ENCODE measurements at regions not wholly inside any gene's neighbourhood (a gene's known extent, or its start where the extent isn't known, plus 50 kb on each side); places are given as distances from the start of the nearest gene placed in this dataset.
A peak's percentile ranks its signal among the peaks of the same experiment; 100 is the strongest.

DNA sequence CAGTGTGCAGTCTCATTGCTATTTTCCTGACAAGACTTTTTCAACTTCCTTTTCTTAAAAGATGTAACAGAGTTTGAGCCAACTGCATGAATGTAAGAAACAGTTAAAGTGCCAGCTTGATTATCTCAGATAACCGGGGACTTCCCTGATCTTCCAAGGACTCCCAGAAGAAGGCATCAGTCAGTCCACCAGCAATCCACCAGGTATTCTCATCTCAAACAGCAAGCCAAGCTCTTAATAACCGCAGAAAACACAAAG is 350.1 kb downstream of the LIG4 start:
- DNase-seq (ENCODE audit: low read depth), result no peak
- H3K4me3 ChIP-seq (ENCODE audit: control insufficient read depth, low read depth, low read length), result peak overlapping the region; percentile 70
- TF ChIP-seq CTCF (IDR thresholded peaks at IDR 0.05; ENCODE audit: control insufficient read depth, insufficient read depth, low read depth, low read length, missing control alignments), result no peak

DNA sequence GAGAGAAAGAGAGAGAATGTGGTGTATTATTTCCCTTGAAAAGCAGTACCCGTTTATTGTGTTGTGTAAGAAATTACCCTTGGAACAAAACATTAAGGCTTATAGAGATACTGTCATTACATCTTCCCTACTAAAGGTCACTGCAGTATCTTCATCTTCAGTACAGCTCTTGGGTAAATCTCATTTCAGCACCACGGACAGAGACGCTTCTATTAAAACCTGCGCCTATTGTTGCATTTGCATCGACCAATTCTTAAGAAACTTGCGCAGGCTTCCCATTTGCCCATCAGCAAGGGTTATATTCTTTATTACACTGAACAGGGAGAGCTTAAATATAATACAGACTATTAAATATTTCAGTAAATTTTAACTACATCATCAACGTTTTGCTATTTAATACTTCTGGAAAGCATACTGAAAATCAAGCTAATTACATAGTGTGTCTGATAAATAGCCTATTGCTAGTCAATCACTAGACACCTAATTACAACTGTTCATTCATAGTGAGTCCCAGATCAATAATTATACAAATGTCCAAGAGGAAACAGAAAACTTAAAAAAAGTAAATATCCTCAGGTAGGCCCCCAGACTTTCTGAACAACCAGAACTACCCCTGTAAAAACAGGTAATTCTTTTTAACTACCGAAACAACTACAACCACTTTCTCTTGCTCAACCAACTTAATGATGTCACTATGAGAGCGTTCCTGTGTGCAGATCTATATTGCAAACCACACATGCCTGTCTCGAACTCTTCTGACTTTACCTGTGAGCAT is 350.6 kb downstream of the LIG4 start:
- H3K4me3 ChIP-seq (ENCODE audit: control insufficient read depth, low read depth, low read length), result peak overlapping the region; percentile 70
- no peak for TF ChIP-seq CTCF (IDR thresholded peaks at IDR 0.05; ENCODE audit: control insufficient read depth, insufficient read depth, low read depth, low read length, missing control alignments)
- no peak for DNase-seq (ENCODE audit: low read depth)

GRCh38 chr13:107860284-107860683 is 355.1 kb downstream of the LIG4 start:
- no peak for DNase-seq (ENCODE audit: low read depth)
- no peak for TF ChIP-seq CTCF (IDR thresholded peaks at IDR 0.05; ENCODE audit: control insufficient read depth, insufficient read depth, low read depth, low read length, missing control alignments)
- no peak overlapping the region for H3K4me3 ChIP-seq (ENCODE audit: control insufficient read depth, low read depth, low read length)

- no peak overlapping the region for H3K4me3 ChIP-seq (ENCODE audit: control insufficient read depth, low read depth, low read length)
- no peak for DNase-seq (ENCODE audit: low read depth)
- TF ChIP-seq CTCF (IDR thresholded peaks at IDR 0.05; ENCODE audit: control insufficient read depth, insufficient read depth, low read depth, low read length, missing control alignments), result no peak
Observed at GRCh38 chr13:107854880-107855279, 360.5 kb downstream of the LIG4 start.

- TF ChIP-seq CTCF (IDR thresholded peaks at IDR 0.05; ENCODE audit: control insufficient read depth, insufficient read depth, low read depth, low read length, missing control alignments), result no peak
- H3K4me3 ChIP-seq (ENCODE audit: control insufficient read depth, low read depth, low read length), result no peak overlapping the region
- no peak for DNase-seq (ENCODE audit: low read depth)
Observed at GRCh38 chr13:107852072-107852471, 363.3 kb downstream of the LIG4 start.

DNA sequence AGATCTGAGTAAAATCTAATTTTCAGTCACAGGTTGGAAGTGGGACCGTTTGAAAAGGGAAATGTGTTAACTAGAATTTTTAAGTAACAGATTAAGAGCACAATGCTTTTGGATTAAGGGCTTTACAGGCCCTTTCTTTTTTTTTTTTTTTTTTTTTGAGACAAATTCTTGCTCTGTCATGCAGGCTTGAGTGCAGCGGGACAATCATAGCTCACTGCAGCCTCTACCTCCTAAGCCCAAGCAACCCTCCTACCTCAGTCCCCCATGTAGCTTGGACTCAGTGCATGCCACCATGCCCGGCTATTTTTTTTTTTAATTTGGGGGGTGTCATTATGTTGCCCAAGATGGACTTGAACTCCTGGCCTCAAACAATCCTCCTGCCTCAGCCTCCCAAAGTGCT is 363.7 kb downstream of the LIG4 start:
- H3K4me3 ChIP-seq (ENCODE audit: control insufficient read depth, low read depth, low read length), result no peak overlapping the region
- TF ChIP-seq CTCF (IDR thresholded peaks at IDR 0.05; ENCODE audit: control insufficient read depth, insufficient read depth, low read depth, low read length, missing control alignments), result no peak
- no peak for DNase-seq (ENCODE audit: low read depth)

DNA sequence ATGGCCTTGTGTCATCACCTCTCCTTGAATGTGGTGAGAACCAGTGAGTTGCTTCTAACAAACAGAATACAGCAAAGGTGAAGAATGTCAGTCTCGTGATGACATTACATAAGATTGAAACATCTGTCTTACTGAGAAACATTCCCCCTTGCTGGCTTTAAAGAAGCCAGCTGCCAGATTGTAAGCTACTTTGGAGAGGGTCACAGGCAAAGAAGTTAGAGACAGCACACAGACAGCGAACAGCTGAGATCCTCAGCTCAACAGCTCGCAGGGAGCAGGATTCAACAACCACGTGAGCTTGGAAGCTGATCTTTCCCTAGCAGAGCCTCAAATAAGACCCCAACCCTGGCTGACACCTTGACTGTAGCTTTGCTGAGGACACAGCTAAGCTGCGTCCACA is 367.9 kb downstream of the LIG4 start:
- TF ChIP-seq CTCF (IDR thresholded peaks at IDR 0.05; ENCODE audit: control insufficient read depth, insufficient read depth, low read depth, low read length, missing control alignments), result no peak
- no peak for DNase-seq (ENCODE audit: low read depth)
- no peak overlapping the region for H3K4me3 ChIP-seq (ENCODE audit: control insufficient read depth, low read depth, low read length)
